ENCODE measurements at regions not wholly inside any gene's neighbourhood (a gene's known extent, or its start where the extent isn't known, plus 50 kb on each side); places are given as distances from the start of the nearest gene placed in this dataset.
A peak's percentile ranks its signal among the peaks of the same experiment; 100 is the strongest.

DNA sequence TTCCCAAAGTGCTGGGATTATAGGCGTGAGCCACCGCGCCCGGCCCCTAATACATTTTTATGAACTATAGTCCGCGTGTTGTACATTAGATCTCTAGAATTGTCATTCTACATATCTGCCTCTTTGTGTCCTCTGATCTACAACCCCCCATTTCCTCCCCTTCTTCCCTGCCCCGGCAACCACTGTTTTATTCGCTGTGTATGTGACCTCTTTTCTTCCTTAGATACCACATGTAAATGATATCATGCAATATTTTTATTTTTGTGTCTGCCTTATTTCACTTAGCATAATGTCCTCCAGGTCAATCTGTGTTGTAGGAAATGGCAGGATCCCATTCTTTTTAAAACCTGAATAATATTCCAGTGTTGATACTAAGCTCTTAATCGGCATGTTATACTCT is 99.5 kb upstream of the NRIP1 start (continued):
- TF ChIP-seq ZNF263 (CRISPR knock-in tag; IDR thresholded peaks at IDR 0.05; ENCODE audit: borderline replicate concordance) (no peak), BACH1 (tag; IDR thresholded peaks at IDR 0.05) (no peak)

DNA sequence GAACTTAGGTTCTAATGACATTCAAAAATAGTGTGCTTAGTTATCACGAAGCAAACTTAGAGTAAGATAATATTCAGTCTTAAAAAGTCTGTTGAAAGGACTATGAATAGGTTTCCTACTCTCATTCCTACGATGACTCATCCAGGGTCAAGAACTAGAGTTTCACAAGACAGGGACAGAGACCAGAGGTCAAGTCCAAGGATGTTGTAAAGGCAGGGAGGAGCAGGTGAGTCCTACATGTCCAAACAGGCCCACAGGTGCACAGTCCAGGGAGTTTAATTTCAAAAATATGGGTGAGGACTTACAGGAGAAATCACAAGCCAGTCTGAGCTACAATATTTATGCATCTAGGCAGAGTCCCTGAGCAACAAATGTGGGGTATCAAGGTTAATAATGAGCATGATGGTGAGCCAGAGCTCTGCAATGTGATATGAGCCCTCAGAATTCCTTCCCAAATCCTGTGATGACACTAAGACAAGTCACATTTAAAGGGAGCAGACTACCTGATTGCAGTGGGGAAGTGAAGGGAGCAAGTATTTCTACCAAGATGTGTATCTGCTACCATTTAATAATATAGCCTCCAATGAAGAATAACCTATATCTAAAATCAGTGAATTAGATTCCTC is 100.0 kb upstream of the NRIP1 start:
- BruUV-seq (replicated peaks), result no TSS peak
- no peak overlapping the region for H2AFZ ChIP-seq (ENCODE audit: low read depth, low read length)
- H3K9ac ChIP-seq (ENCODE audit: insufficient read depth in 1 of 2, low read depth in 2 of 2, low read length in 2 of 2), result no peak overlapping the region
- H4K20me1 ChIP-seq (replicated peaks; ENCODE audit: control insufficient read depth, insufficient read depth, low read length), result no peaks in the 10 kb centered on the region
- H3K4me3 ChIP-seq, result no peak overlapping the region
- ATAC-seq, result no peak
- CTCF ChIA-PET (ENCODE audit: low intra/inter-chr PET ratio), result no interaction called here
- H3K36me3 ChIP-seq (ENCODE audit: control insufficient read depth, insufficient read depth, low read length), result no peaks in the 10 kb centered on the region
- FAIRE-seq, result no peak
- 4% methylated on average over 2 of the region's 2 CpGs for WGBS (ENCODE audit: insufficient coverage, low coverage, missing lambda C conversion rate)
- DNase-seq (ENCODE audit: extremely low read depth in 1 of 4, low spot score in 3 of 4), result no peak
- H3K4me2 ChIP-seq (ENCODE audit: insufficient read depth, low read length), result no peak overlapping the region
- intact Hi-C loops (cut with micrococcal nuclease) (no loop called here), in situ Hi-C loops (cut with MboI) (no loop called here)
- H3K9me3 ChIP-seq (replicated peaks; ENCODE audit: control insufficient read depth, insufficient read depth, low read depth, low read length), result no peaks in the 10 kb centered on the region
- no peaks in the 10 kb centered on the region for H3K79me2 ChIP-seq (ENCODE audit: control insufficient read depth, insufficient read depth, low read length)
- no peaks in the 10 kb centered on the region for H3K27me3 ChIP-seq (ENCODE audit: control insufficient read depth in 2 of 2, insufficient read depth in 2 of 2, low read length in 2 of 2)
- POLR2A ChIA-PET, result no interaction called here
- H3K4me1 ChIP-seq (replicated peaks in 1 of 2; ENCODE audit: control insufficient read depth in 2 of 2, insufficient read depth in 2 of 2, low read length in 2 of 2), result no peaks in the 10 kb centered on the region
- no peaks in the 10 kb centered on the region for H3K9me1 ChIP-seq (ENCODE audit: control insufficient read depth, insufficient read depth, low read length)
- H3K27ac ChIP-seq (ENCODE audit: extremely low read depth, low read depth, low read length), result no peak overlapping the region
- TF ChIP-seq ZNF586 (CRISPR knock-in tag; conservative IDR thresholded peaks at IDR 0.05) (no peak), ZNF253 (CRISPR knock-in tag; conservative IDR thresholded peaks at IDR 0.05) (no peak), JUND (IDR thresholded peaks at IDR 0.05; ENCODE audit: borderline replicate concordance, low read depth, low read length) (peak; percentile 68; the same call in 1 of the 2 replicates), JUND (tag; IDR thresholded peaks at IDR 0.05; ENCODE audit: borderline replicate concordance, low read depth, low read length) (peak; percentile 69), NR2C1 (IDR thresholded peaks at IDR 0.05) (no peak), NR2C1 (tag; IDR thresholded peaks at IDR 0.05) (peak; percentile 69), FOSL1 (tag; conservative IDR thresholded peaks at IDR 0.05) (peak; percentile 71), KAT7 (CRISPR knock-in tag; IDR thresholded peaks at IDR 0.05; ENCODE audit: borderline replicate concordance) (no peak), ZNF318 (IDR thresholded peaks at IDR 0.05; ENCODE audit: borderline replicate concordance in 1 of 2, low read depth in 1 of 2) (no peak), FOXJ3 (CRISPR knock-in tag; IDR thresholded peaks at IDR 0.05) (no peak)
- TF ChIP-seq, protein P1, sequence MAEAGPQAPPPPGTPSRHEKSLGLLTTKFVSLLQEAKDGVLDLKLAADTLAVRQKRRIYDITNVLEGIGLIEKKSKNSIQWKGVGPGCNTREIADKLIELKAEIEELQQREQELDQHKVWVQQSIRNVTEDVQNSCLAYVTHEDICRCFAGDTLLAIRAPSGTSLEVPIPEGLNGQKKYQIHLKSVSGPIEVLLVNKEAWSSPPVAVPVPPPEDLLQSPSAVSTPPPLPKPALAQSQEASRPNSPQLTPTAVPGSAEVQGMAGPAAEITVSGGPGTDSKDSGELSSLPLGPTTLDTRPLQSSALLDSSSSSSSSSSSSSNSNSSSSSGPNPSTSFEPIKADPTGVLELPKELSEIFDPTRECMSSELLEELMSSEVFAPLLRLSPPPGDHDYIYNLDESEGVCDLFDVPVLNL (CRISPR knock-in tag; IDR thresholded peaks at IDR 0.05; ENCODE audit: low read depth), result no peak
